SK-N-SH (cell line): ENCODE measurements at regions not wholly inside any gene's neighbourhood (a gene's known extent, or its start where the extent isn't known, plus 50 kb on each side); places are given as distances from the start of the nearest gene placed in this dataset.

Experiments
- CTCF ChIA-PET: fragments of 300-600, 350-600 bp; formaldehyde crosslinking; extraction: SDS; loops from one replicate; lab custom pipeline; 2021; lab: Yijun Ruan, JAX
- POLR2A ChIA-PET: fragments of 350-600 bp; sonication (Branson Sonifier 250); formaldehyde crosslinking; extraction: SDS; loops from one replicate; lab custom pipeline; 2020; ENCODE audit warnings: antibody characterized with exemption, inconsistent platforms; lab: Yijun Ruan, JAX
- DNase-seq: peaks from one replicate; pipeline ENCODE4 v3.0.0; 2012
- H2AFZ ChIP-seq: fragments of 200-600 bp; sonication (generic); 2 replicates; pipeline ENCODE4 v1.8.1; 2016; ENCODE audit warnings: antibody characterized with exemption, mild to moderate bottlenecking, low read depth
- H3F3A ChIP-seq: fragments of 200-600 bp; sonication (generic); replicated peaks from 2 replicates; pipeline ENCODE3; 2016; ENCODE audit warnings: antibody characterized with exemption, mild to moderate bottlenecking; ENCODE audit not compliant: insufficient read depth
- H3K27ac ChIP-seq, 2 experiments: fragments of 200-500 bp in 1 of 2; fragments of 200-600 bp in 1 of 2; sonication (Bioruptor generic) in 1 of 2; sonication (generic), shearing (Covaris generic) in 1 of 2; 2 replicates each; pipeline versions ENCODE4 v1.5.1 to v1.6.1; 2014 to 2016; ENCODE audit warnings: low read depth in 2 of 2, inconsistent platforms in 1 of 2, low read length in 1 of 2, mild to moderate bottlenecking in 1 of 2, mixed read lengths in 1 of 2
- H3K27me3 ChIP-seq: fragments of 200-600 bp; sonication (generic), shearing (Covaris generic); 2 replicates; pipeline ENCODE4 v1.6.1; 2016; ENCODE audit warnings: mixed run types; ENCODE audit not compliant: insufficient read depth
- H3K36me3 ChIP-seq, 2 experiments: fragments of 200-500 bp in 1 of 2; fragments of 200-600 bp in 1 of 2; sonication (Bioruptor generic) in 1 of 2; sonication (generic) in 1 of 2; replicated peaks in 1 of 2; 2 replicates each; pipeline versions ENCODE3 to v1.5.1; 2014 to 2016; ENCODE audit warnings: low read length in 1 of 2, mild to moderate bottlenecking in 1 of 2; ENCODE audit not compliant: insufficient read depth in 2 of 2, control insufficient read depth in 1 of 2
- H3K4me1 ChIP-seq, 2 experiments: fragments of 200-500 bp in 1 of 2; fragments of 200-600 bp in 1 of 2; sonication (Bioruptor generic) in 1 of 2; sonication (generic), shearing (Covaris generic) in 1 of 2; 2 replicates each; pipeline versions ENCODE4 v1.5.1 to v1.6.1; 2014 to 2016; ENCODE audit warnings: low read depth in 1 of 2, low read length in 1 of 2, mixed run types in 1 of 2; ENCODE audit not compliant: insufficient read depth in 2 of 2, control insufficient read depth in 1 of 2
- H3K4me2 ChIP-seq: fragments of 200-600 bp; sonication (generic), shearing (Covaris generic); 2 replicates; pipeline ENCODE4 v1.6.1; 2017; ENCODE audit warnings: mixed run types
- H3K4me3 ChIP-seq, 2 experiments: fragments of 200-500 bp in 1 of 2; fragments of 200-600 bp in 1 of 2; sonication (Bioruptor generic) in 1 of 2; sonication (generic), shearing (Covaris generic) in 1 of 2; 2 replicates each; pipeline versions ENCODE4 v1.5.1 to v1.8.1; 2014 to 2016; ENCODE audit warnings: low read depth in 2 of 2, inconsistent platforms in 1 of 2, low read length in 1 of 2, mild to moderate bottlenecking in 1 of 2, mixed read lengths in 1 of 2, moderate library complexity in 1 of 2
- H3K79me2 ChIP-seq: fragments of 200-600 bp; sonication (generic); 2 replicates; pipeline ENCODE4 v1.8.1; 2017; ENCODE audit warnings: mild to moderate bottlenecking; ENCODE audit not compliant: insufficient read depth
- H3K9ac ChIP-seq: fragments of 200-600 bp; sonication (generic); 2 replicates; pipeline ENCODE4 v1.6.1; 2017; ENCODE audit warnings: mixed run types
- H3K9me2 ChIP-seq: fragments of 200-600 bp; sonication (generic); 2 replicates; pipeline ENCODE4 v1.6.1; 2017; ENCODE audit warnings: mixed run types
- H3K9me3 ChIP-seq: fragments of 200-600 bp; sonication (generic); 2 replicates; pipeline ENCODE4 v1.6.1; 2017; ENCODE audit warnings: mixed run types, mild to moderate bottlenecking, moderate library complexity
- H4K20me1 ChIP-seq: fragments of 200-600 bp; sonication (generic); 2 replicates; pipeline ENCODE4 v1.6.1; 2017; ENCODE audit warnings: mild to moderate bottlenecking, mixed run types; ENCODE audit not compliant: insufficient read depth
- EP300 ChIP-seq, 2 experiments: IDR thresholded peaks; 2 replicates each; pipeline versions ENCODE4 v1.4.0 to v1.6.1; 2012; ENCODE audit warnings: borderline replicate concordance in 1 of 2, low read depth in 1 of 2, low read length in 1 of 2
- FOXM1 ChIP-seq: IDR thresholded peaks from 2 replicates; pipeline ENCODE4 v1.4.0; 2012; ENCODE audit warnings: low read depth, mild to moderate bottlenecking
- GABPA ChIP-seq: IDR thresholded peaks from 2 replicates; pipeline ENCODE4 v1.4.0; 2012; ENCODE audit warnings: low read depth, mild to moderate bottlenecking
- GATA2 ChIP-seq: sonication (generic); formaldehyde crosslinking; IDR thresholded peaks from 2 replicates; pipeline ENCODE4 v1.5.0; 2020; ENCODE audit warnings: mild to moderate bottlenecking, missing genetic modification reagents
- JUND ChIP-seq: IDR thresholded peaks from 2 replicates; pipeline ENCODE4 v1.4.0; 2012
- MXI1 ChIP-seq: IDR thresholded peaks from 2 replicates; pipeline ENCODE4 v1.6.1; 2012; ENCODE audit warnings: mild to moderate bottlenecking, low read depth, low read length, improper control_type of control experiment
- TAF1 ChIP-seq: IDR thresholded peaks from 2 replicates; pipeline ENCODE4 v1.6.1; 2012; ENCODE audit warnings: low read depth, mild to moderate bottlenecking, low read length, moderate library complexity, borderline replicate concordance
- TCF12 ChIP-seq: IDR thresholded peaks from 2 replicates; pipeline ENCODE4 v1.4.0; 2012
- WGBS: methylation state at CpG from one replicate; pipeline ENCODE4 v1.1.6; 2017; ENCODE audit warnings: low lambda C conversion rate; 5-methylcytosine and 5-hydroxymethylcytosine counted together
- TF ChIP-seq, protein P1 (sequence below): fragments of 150-350 bp; IDR thresholded peaks from 2 replicates; pipeline ENCODE4 v1.6.1; 2016; ENCODE audit warnings: mild to moderate bottlenecking, low read depth, low read length
- TF ChIP-seq, protein P2 (sequence below): IDR thresholded peaks from 2 replicates; pipeline ENCODE4; 2012
- TF ChIP-seq, protein P3 (sequence below): fragments of 200-600 bp; sonication (generic); IDR thresholded peaks from 2 replicates; pipeline ENCODE4 v1.6.1; 2017; ENCODE audit warnings: antibody characterized with exemption, mild to moderate bottlenecking, moderate library complexity
- TF ChIP-seq, protein P4 (sequence below): fragments of 150-350 bp; IDR thresholded peaks from 2 replicates; pipeline ENCODE4 v1.6.1; 2017; ENCODE audit warnings: antibody characterized with exemption, low read length, low read depth, borderline replicate concordance

DNA sequence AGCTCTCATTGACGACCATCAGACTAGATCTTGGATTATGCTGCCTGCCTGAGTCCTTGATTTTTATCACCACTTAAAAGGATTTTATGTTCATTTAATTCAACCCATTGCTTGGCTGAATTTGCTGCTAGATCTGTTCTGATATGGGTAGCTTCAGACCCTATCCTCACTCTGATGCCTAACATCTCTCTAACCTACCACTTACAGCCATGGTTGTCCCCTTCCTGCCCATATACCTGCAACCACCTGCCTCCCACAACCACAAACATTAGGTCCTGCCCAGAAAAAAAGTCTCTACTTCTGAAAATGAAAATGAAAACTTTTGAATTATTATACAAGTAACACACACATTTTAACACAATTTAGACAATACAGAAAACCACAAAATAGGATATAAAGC, 310.8 kb downstream of the HNRNPD start (continued):
- TF ChIP-seq, protein P1, sequence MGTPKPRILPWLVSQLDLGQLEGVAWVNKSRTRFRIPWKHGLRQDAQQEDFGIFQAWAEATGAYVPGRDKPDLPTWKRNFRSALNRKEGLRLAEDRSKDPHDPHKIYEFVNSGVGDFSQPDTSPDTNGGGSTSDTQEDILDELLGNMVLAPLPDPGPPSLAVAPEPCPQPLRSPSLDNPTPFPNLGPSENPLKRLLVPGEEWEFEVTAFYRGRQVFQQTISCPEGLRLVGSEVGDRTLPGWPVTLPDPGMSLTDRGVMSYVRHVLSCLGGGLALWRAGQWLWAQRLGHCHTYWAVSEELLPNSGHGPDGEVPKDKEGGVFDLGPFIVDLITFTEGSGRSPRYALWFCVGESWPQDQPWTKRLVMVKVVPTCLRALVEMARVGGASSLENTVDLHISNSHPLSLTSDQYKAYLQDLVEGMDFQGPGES: no peak
- TF ChIP-seq MXI1 (no peak), GABPA (no peak), JUND (no peak), GATA2 (CRISPR knock-in tag) (no peak), TAF1 (no peak)
- TF ChIP-seq, protein P2, sequence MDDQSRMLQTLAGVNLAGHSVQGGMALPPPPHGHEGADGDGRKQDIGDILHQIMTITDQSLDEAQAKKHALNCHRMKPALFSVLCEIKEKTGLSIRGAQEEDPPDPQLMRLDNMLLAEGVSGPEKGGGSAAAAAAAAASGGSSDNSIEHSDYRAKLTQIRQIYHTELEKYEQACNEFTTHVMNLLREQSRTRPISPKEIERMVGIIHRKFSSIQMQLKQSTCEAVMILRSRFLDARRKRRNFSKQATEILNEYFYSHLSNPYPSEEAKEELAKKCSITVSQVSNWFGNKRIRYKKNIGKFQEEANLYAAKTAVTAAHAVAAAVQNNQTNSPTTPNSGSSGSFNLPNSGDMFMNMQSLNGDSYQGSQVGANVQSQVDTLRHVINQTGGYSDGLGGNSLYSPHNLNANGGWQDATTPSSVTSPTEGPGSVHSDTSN: no peak
- TF ChIP-seq, protein P3, sequence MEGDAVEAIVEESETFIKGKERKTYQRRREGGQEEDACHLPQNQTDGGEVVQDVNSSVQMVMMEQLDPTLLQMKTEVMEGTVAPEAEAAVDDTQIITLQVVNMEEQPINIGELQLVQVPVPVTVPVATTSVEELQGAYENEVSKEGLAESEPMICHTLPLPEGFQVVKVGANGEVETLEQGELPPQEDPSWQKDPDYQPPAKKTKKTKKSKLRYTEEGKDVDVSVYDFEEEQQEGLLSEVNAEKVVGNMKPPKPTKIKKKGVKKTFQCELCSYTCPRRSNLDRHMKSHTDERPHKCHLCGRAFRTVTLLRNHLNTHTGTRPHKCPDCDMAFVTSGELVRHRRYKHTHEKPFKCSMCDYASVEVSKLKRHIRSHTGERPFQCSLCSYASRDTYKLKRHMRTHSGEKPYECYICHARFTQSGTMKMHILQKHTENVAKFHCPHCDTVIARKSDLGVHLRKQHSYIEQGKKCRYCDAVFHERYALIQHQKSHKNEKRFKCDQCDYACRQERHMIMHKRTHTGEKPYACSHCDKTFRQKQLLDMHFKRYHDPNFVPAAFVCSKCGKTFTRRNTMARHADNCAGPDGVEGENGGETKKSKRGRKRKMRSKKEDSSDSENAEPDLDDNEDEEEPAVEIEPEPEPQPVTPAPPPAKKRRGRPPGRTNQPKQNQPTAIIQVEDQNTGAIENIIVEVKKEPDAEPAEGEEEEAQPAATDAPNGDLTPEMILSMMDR: no peak
- TF ChIP-seq, protein P4, sequence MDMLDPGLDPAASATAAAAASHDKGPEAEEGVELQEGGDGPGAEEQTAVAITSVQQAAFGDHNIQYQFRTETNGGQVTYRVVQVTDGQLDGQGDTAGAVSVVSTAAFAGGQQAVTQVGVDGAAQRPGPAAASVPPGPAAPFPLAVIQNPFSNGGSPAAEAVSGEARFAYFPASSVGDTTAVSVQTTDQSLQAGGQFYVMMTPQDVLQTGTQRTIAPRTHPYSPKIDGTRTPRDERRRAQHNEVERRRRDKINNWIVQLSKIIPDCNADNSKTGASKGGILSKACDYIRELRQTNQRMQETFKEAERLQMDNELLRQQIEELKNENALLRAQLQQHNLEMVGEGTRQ: no peak

DNA sequence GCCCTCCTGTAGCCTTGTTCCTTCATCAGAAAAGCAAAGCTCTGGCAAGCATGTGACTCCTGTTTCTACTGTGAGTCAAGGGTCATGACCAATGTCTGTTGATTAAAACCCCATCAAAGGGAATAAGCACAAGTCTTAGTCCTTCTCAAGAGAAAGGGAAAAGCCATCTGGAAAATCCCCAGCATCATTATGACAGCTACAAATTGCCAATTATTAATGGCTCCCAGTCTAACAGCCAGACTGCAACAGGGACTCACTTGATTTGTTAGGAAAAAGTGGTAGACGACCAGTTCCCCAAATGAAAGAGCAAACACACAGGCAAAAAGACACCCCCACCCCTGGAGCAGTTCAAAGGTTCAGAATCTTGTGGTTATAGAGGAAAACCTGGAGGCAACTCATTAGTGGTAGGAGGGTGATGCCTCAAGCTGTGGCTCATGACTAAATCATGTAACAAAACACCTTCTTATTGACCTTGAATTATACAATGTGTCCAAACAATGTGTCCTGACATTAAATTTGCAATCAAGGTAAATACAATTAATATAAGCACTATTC, 315.7 kb downstream of the HNRNPD start:
- Histone ChIP-seq H3K27ac (no peak overlapping the region), H2AFZ (no peak overlapping the region), H3K36me3 (no peaks in the 10 kb centered on the region), H3K4me1 (no peaks in the 10 kb centered on the region), H4K20me1 (no peaks in the 10 kb centered on the region), H3K4me2 (no peak overlapping the region), H3K9ac (no peak overlapping the region)
- POLR2A ChIA-PET: no interaction called here
- TF ChIP-seq EP300 (IDR thresholded peaks at IDR 0.05; ENCODE audit: borderline replicate concordance in 1 of 2, low read depth in 1 of 2, low read length in 1 of 2) (no peak), TCF12 (no peak), FOXM1 (no peak)
- TF ChIP-seq, all 33 proteins: peak for 0
- Histone ChIP-seq H3K4me3 (no peak overlapping the region), H3K79me2 (no peaks in the 10 kb centered on the region), H3K9me2 (no peaks in the 10 kb centered on the region), H3K9me3 (no peaks in the 10 kb centered on the region), H3K27me3 (no peaks in the 10 kb centered on the region), H3F3A (no peaks in the 10 kb centered on the region)
- WGBS: 0% methylated on average over 1 of the region's 1 CpG
- CTCF ChIA-PET: no interaction called here
- no peak for DNase-seq
